AG04450 (cell line): ENCODE measurements at regions not wholly inside any gene's neighbourhood (a gene's known extent, or its start where the extent isn't known, plus 50 kb on each side); places are given as distances from the start of the nearest gene placed in this dataset.

ENCODE experiments used
- CTCF ChIA-PET: fragments of 300-600, 350-600 bp; formaldehyde crosslinking; extraction: SDS; loops from one replicate; lab custom pipeline; 2022; ENCODE audit warnings: antibody characterized with exemption, inconsistent platforms; lab: Charles Lee
- POLR2A ChIA-PET: fragments of 350-600 bp; formaldehyde crosslinking; extraction: SDS; loops from one replicate; lab custom pipeline; 2021; ENCODE audit warnings: antibody characterized with exemption, inconsistent platforms; lab: Yijun Ruan, JAX
- DNase-seq: peaks from one replicate; pipeline ENCODE4 v3.0.0-alpha.2; 2011; ENCODE audit warnings: low read depth, low spot score
- H3K27ac ChIP-seq: one replicate; pipeline ENCODE4 v1.5.1; 2012; ENCODE audit warnings: low read depth, low read length, control low read depth
- H3K27me3 ChIP-seq: one replicate; pipeline ENCODE4 v1.6.0; 2012; ENCODE audit warnings: low read length; ENCODE audit not compliant: control insufficient read depth, insufficient read depth
- H3K4me3 ChIP-seq: 2 replicates; pipeline ENCODE4 v1.5.1; 2011; ENCODE audit warnings: mild to moderate bottlenecking, low read depth, low read length, control low read depth
- H3K9me3 ChIP-seq: 2 replicates; pipeline ENCODE4 v1.5.1; 2012; ENCODE audit warnings: low read length; ENCODE audit not compliant: control insufficient read depth, insufficient read depth
- CTCF ChIP-seq: IDR thresholded peaks from 2 replicates; pipeline ENCODE4 v1.5.1; 2011; ENCODE audit warnings: low read depth, low read length, control low read depth, inconsistent platforms

- Histone ChIP-seq H3K27me3 (no peaks in the 10 kb centered on the region), H3K27ac (no peak overlapping the region), H3K4me3 (no peak overlapping the region), H3K9me3 (no peaks in the 10 kb centered on the region)
- no peak for DNase-seq
- no peak for TF ChIP-seq CTCF
- ChIA-PET CTCF (no interaction called here), POLR2A (no interaction called here)
Observed at GRCh38 chr18:71986351-71987050, 557.6 kb downstream of the CBLN2 start.

DNA sequence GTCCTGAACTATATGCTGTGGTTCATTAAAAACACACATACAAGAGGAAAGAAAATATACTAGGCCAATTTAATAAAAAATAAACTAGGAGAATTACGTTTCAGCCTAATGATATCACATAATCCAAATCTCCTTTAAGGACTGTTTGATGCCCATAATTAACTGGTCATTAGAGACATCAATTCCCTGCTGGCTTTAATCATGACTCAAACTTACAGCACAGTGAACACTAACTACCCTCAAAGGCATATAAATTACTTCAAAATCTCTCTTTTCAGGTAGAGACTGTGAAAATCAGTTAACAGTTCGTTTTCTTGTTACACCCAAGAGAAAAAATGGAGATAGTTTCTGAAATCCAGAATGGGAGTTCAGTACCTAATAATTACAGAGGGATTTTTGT is 567.4 kb downstream of the CBLN2 start:
- POLR2A ChIA-PET = no interaction called here
- H3K9me3 ChIP-seq = no peaks in the 10 kb centered on the region; the same call in 1 of the 2 replicates
- H3K4me3 ChIP-seq = no peak overlapping the region
- no peak overlapping the region for H3K27ac ChIP-seq
- no peak for DNase-seq
- H3K27me3 ChIP-seq = no peaks in the 10 kb centered on the region
- TF ChIP-seq CTCF = no peak
- CTCF ChIA-PET = no interaction called here

DNA sequence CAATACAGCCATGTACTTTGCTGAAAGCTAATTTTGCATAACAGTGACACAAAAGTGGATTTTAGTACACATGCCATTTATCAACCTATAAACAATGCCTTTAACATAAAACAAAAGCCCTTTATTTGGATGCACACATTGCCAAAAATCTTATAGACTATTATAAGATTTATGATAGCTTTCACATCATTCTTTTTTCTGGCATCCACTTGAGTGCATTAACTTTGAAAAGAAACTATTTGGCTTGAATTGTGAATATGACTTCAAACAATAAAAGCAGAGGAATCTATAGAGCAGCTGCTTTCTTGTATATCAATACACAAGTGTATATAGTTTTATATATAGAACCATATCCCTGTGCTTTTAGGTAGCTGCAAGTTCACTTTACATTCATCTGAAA is 577.4 kb downstream of the CBLN2 start:
- Histone ChIP-seq H3K27ac (no peak overlapping the region), H3K9me3 (no peaks in the 10 kb centered on the region), H3K27me3 (no peaks in the 10 kb centered on the region), H3K4me3 (no peak overlapping the region)
- ChIA-PET CTCF (no interaction called here), POLR2A (no interaction called here)
- TF ChIP-seq CTCF = no peak
- no peak for DNase-seq

DNA sequence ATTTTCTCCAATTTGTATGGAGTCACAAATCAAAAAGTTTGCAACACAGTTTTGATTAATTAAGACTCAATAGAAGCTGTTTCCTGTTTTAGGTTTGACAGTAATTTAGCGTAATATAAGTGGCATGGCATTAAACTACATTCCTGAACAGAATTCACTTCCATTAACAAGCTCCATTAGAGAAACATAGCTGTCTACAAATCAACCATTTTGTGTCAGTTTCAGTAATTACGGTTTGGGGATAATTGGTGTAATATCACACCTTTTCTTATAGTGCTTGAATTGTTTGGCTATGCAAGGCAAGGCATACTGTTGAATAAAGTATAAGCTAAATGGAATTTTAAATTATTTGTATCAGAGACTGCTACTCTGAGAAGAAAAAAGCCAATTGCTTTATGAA is 585.5 kb downstream of the CBLN2 start:
- no peaks in the 10 kb centered on the region for H3K27me3 ChIP-seq
- CTCF ChIA-PET = interaction anchor here (0.7 kb wide), 1 partner anchor 326 kb away, joined by 3 read pairs; no protein-coding TSS in a partner anchor
- POLR2A ChIA-PET = no interaction called here
- no peak overlapping the region for H3K4me3 ChIP-seq
- no peak for DNase-seq
- TF ChIP-seq CTCF = no peak
- H3K27ac ChIP-seq = no peak overlapping the region
- no peaks in the 10 kb centered on the region for H3K9me3 ChIP-seq

GRCh38 chr18:71951001-71951400 is 593.1 kb downstream of the CBLN2 start:
- peaks cover 5% of the 10 kb centered on the region for H3K9me3 ChIP-seq
- POLR2A ChIA-PET = no interaction called here
- H3K27me3 ChIP-seq = no peaks in the 10 kb centered on the region
- DNase-seq = no peak
- no peak overlapping the region for H3K4me3 ChIP-seq
- no peak for TF ChIP-seq CTCF
- H3K27ac ChIP-seq = no peak overlapping the region
- CTCF ChIA-PET = no interaction called here
